ENCODE measurements at regions not wholly inside any gene's neighbourhood (a gene's known extent, or its start where the extent isn't known, plus 50 kb on each side); places are given as distances from the start of the nearest gene placed in this dataset.

DNA sequence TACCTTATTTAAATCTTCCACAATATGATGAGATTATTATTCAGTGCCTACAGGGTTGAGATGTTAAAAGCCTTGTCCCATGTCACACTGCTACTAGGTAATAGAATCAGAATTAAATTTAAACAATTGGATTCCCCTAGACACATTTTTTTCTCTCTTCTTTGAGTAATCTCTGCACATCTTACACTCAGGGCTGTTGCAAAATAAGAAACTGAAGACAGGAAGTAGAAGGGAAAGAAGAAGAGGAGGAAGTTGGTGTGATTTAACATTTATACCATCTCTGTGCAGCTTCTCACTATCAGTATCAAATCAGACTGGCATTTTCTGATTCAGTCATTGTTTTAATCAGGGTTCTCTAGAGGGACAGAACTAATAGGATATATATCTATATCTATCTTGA lies 677.6 kb downstream of the IRS1 start:
- Histone ChIP-seq H2BK120ac (ENCODE audit: low read depth, low read length, poor library complexity, severe bottlenecking) (no peak overlapping the region), H2BK15ac (ENCODE audit: low read depth, low read length) (no peak overlapping the region), H4K5ac (ENCODE audit: insufficient read length, low read depth, low read length) (no peak overlapping the region), H3K23ac (ENCODE audit: insufficient read length, low read depth, low read length) (no peak overlapping the region), H4K20me1 (ENCODE audit: control insufficient read depth, insufficient read depth, insufficient read length) (no peaks in the 10 kb centered on the region), H3K18ac (ENCODE audit: insufficient read length, low read depth, low read length) (no peak overlapping the region), H3K4me2 (ENCODE audit: insufficient read depth, insufficient read length, low read length) (no peak overlapping the region), H3K4ac (ENCODE audit: low read depth, low read length) (no peak overlapping the region), H3K27ac (ENCODE audit: insufficient read length, low read depth, low read length) (no peak overlapping the region), H3K14ac (ENCODE audit: insufficient read depth, low read length) (no peak overlapping the region), H4K8ac (replicated peaks; ENCODE audit: insufficient read length, low read depth, low read length) (no peak overlapping the region), H3K4me1 (ENCODE audit: insufficient read depth, low read length) (peaks cover 4% of the 10 kb centered on the region; the same call in 1 of the 2 replicates), H3T11ph (ENCODE audit: low read length) (no peak overlapping the region), H3K23me2 (ENCODE audit: insufficient read length, low read depth, low read length, poor library complexity, severe bottlenecking) (no peaks in the 10 kb centered on the region), H2BK20ac (ENCODE audit: low read depth, low read length, poor library complexity, severe bottlenecking) (no peak overlapping the region), H2BK5ac (ENCODE audit: insufficient read length, low read length) (no peak overlapping the region), H3K9ac (ENCODE audit: extremely low read depth, insufficient read length, low read length) (no peak overlapping the region), H3K79me2 (ENCODE audit: insufficient read depth, low read length) (no peaks in the 10 kb centered on the region), H3K79me1 (ENCODE audit: insufficient read depth, low read depth, low read length, poor library complexity, severe bottlenecking) (no peaks in the 10 kb centered on the region), H3K9me3 (ENCODE audit: control insufficient read depth, low read depth, low read length) (no peaks in the 10 kb centered on the region), H3K27me3 (ENCODE audit: insufficient read depth, low read length) (no peaks in the 10 kb centered on the region), H2BK12ac (ENCODE audit: insufficient read length, low read depth, low read length) (no peak overlapping the region), H3K56ac (ENCODE audit: insufficient read length, low read depth, low read length) (no peak overlapping the region), H4K91ac (ENCODE audit: insufficient read length, low read depth, low read length) (no peak overlapping the region), H2AFZ (ENCODE audit: low read length) (no peak overlapping the region), H2AK5ac (ENCODE audit: insufficient read length, low read length) (no peak overlapping the region)
- Mint-ChIP-seq H3K36me3 (ENCODE audit: insufficient read depth in 1 of 3, low read depth in 3 of 3) (peaks cover 0 to 7% (median 6%) of the 10 kb centered on the region in 3 experiments; a peak in 5 of 7 replicates), H3K4me3 (no peak overlapping the region), H3K4me1 (peaks cover 35 to 44% of the 10 kb centered on the region in 2 experiments), H3K9me3 (peaks cover 2 to 4% of the 10 kb centered on the region in 2 experiments; a peak in 3 of 5 replicates), H3K27ac (no peak overlapping the region), H3K27me3 (ENCODE audit: low read depth) (no peaks in the 10 kb centered on the region)
- no peak for DNase-seq
- TF ChIP-seq, protein P1, sequence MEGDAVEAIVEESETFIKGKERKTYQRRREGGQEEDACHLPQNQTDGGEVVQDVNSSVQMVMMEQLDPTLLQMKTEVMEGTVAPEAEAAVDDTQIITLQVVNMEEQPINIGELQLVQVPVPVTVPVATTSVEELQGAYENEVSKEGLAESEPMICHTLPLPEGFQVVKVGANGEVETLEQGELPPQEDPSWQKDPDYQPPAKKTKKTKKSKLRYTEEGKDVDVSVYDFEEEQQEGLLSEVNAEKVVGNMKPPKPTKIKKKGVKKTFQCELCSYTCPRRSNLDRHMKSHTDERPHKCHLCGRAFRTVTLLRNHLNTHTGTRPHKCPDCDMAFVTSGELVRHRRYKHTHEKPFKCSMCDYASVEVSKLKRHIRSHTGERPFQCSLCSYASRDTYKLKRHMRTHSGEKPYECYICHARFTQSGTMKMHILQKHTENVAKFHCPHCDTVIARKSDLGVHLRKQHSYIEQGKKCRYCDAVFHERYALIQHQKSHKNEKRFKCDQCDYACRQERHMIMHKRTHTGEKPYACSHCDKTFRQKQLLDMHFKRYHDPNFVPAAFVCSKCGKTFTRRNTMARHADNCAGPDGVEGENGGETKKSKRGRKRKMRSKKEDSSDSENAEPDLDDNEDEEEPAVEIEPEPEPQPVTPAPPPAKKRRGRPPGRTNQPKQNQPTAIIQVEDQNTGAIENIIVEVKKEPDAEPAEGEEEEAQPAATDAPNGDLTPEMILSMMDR (conservative IDR thresholded peaks at IDR 0.05) = no peak

Measured in H9 (cell line).